ENCODE measurements at regions not wholly inside any gene's neighbourhood (a gene's known extent, or its start where the extent isn't known, plus 50 kb on each side); places are given as distances from the start of the nearest gene placed in this dataset.

DNA sequence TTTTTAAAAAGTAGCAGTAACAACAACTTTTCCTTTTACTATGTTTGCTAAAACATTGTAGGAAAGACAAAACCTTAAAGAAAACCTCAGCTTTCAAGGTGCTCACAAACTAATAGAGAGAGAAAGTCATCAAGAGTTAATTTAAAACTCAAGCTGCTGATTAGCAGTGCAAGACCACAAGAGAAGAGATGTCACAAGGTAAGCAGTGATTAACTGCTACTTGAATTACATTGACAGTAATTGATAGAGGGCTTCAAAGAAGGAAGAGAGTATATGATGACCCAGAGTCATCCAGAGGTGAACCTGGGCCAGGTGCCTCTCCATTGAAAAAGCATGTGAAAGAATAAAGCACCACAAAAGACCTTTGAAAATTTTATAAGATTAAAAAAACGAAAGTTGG is 939.6 kb upstream of the CNTNAP5 start:
- DNase-seq: no peak

- DNase-seq: no peak
These were observed 938.3 kb upstream of the CNTNAP5 start for GRCh38 chr2:123086613-123087385.

DNA sequence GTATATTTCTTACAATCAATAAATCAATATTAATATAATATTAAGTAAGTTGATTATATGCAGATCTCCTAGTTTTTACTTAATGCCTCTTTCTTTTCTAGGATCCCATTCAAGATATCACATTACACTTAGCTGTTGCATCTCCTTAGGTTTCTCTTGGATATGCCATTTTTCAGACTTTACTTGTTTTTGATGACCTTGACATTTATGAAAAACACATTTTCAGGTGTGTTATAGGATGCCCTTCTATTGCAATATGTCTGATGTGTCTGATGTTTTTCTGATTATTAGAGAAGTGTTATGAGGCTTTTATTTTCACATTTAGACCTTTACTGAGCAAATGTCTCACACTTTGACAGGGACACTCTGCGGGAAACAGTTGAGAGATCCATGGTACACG is 933.6 kb upstream of the CNTNAP5 start:
- no peak for DNase-seq

- no peak for DNase-seq
These were observed 931.9 kb upstream of the CNTNAP5 start for GRCh38 chr2:123093199-123093598.

DNA sequence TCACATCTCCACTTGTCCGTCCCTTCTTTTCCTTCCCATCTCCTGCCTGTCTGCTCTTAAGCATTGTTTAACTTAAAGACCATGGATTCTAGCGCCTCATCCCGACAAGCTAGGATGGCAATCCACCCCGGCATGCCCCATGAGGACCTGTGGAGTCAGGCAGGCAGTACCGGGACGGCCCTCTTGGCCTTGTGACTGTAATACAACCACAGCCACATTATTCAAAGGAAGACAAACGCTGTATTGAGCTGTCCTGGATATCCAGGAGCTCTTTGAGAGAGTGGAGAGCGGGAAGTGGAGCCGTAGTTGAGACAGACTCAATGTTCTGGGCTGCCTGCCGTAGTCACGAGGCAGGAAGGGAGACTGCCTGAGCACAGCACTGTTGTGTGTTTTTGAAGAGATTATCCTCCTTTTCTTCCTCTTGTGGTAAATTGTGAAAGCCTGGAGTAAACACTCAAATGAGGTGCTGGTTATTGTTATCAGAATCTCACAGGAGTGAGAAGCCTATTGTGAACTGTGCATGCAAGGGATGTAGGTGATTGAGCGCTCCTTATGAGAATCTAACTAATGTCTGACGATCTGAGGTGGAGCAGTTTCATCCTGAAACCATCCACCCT is 929.8 kb upstream of the CNTNAP5 start:
- no peak for DNase-seq

DNA sequence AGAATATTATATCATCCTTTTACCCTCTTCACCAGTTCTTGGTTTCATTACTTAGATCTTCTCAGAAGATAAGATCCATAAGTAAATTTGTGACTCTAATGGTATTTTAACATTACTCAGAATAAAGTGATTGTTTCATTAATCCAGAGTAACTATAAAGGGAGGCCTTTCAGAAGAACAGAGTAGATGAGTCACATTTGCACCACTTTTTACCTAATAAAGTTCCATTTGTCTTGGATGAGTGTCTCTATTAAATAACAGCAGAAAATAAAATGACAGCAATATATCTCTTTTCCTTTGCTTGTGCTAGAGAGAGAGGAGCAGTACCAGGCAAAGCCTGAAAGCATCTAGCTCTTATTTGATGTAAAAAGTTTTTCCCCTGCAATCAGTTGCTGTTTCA is 926.5 kb upstream of the CNTNAP5 start:
- DNase-seq: no peak

- no peak for DNase-seq
These were observed 923.7 kb upstream of the CNTNAP5 start for GRCh38 chr2:123101434-123101833.

DNA sequence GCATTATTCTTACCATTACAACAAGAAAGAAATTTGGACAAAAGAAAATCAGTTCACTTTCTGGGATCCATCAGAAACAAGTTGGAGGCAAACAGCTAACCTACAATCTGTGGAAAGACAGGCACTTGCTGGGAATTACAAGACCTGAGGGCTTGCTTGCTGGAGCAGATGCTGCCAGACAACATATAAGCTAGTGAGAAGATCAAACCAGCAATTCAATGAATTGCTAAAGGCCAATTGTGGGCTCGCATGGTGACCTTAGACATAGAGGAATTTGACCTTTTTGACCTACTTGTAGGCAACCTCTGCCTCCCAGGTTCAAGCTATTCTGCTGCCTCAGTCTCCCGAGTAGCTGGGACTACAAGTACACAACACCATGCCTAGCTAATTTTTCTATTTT is 921.2 kb upstream of the CNTNAP5 start:
- no peak for DNase-seq

GRCh38 chr2:123116595-123116994 is 908.5 kb upstream of the CNTNAP5 start:
- no peak for DNase-seq

GRCh38 chr2:123127236-123127635 is 897.9 kb upstream of the CNTNAP5 start:
- DNase-seq: no peak

- DNase-seq: no peak
These were observed 896.1 kb upstream of the CNTNAP5 start for GRCh38 chr2:123128951-123129350.

GRCh38 chr2:123136419-123136818 is 888.7 kb upstream of the CNTNAP5 start:
- DNase-seq: no peak

DNA sequence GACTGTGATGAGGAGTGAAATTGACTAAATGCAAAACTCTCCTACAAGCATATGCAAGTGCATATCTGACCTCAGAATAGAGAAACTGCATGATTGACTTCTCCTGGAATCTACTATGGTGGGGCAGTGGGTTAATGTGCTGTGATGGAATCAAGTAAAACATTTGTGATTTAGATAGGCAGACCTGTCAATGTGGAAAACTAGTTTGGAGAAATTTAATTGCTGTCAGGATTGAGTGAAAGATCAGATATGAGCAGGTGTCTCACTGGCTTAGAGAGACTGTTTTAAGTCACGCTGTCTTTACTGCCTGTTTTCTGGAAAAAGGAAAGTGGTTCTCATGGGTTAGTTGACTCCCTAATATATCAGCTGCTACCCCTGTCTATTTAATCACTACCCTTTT is 881.0 kb upstream of the CNTNAP5 start:
- no peak for DNase-seq

GRCh38 chr2:123153041-123153440 is 872.0 kb upstream of the CNTNAP5 start:
- DNase-seq: no peak

GRCh38 chr2:123154195-123154594 is 870.9 kb upstream of the CNTNAP5 start:
- DNase-seq: no peak

GRCh38 chr2:123157016-123157415 is 868.1 kb upstream of the CNTNAP5 start:
- no peak for DNase-seq

DNA sequence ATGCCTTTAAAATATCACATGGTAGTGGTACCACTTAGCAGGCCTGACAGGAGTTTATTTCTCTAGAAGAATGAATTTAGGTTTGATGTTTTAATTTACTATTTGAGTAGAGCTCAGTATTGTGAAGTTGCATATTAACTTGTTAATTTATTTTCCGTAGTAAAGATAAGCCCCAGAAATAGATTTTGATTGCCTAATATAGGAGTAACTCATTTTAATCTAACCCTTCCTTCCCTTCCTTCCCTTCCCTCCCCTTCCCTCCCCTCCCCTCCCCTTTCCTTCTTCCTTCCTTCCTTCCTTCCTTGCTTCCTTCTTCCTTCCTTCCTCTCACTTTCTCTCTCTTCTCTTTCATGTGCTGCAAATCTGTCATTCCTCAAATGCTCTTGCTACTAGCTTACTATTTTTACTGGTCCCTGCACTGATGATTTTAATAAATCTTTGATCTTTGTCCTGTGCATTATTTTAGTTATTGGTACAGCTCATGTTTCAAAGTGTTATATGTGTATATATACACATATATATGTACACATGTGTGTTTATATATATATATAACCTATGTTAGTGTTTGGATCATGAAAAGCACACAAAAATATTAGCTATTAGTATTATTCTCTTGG is 862.6 kb upstream of the CNTNAP5 start:
- DNase-seq: no peak

DNA sequence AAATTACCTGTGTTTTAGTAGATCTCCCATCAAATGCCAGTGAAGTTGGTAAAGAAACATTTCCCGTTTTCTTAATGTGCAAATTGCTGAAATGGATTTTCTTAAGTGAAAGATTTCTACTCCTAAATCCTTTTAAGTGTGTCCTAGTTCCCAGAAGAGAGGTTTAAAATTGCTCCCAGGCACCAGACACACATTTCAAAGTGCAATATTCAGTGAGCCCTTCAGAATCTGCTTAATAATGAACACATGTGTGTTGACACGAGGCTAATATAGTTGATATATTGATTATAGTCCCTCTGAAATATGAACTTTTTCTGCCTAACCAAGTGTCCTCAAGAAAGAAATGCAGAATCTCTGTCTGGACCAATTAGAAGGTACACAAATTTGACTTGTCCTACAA is 861.7 kb upstream of the CNTNAP5 start:
- no peak for DNase-seq

- no peak for DNase-seq
These were observed 860.9 kb upstream of the CNTNAP5 start for GRCh38 chr2:123164216-123164615.

GRCh38 chr2:123165616-123166015 is 859.5 kb upstream of the CNTNAP5 start:
- DNase-seq: no peak

DNA sequence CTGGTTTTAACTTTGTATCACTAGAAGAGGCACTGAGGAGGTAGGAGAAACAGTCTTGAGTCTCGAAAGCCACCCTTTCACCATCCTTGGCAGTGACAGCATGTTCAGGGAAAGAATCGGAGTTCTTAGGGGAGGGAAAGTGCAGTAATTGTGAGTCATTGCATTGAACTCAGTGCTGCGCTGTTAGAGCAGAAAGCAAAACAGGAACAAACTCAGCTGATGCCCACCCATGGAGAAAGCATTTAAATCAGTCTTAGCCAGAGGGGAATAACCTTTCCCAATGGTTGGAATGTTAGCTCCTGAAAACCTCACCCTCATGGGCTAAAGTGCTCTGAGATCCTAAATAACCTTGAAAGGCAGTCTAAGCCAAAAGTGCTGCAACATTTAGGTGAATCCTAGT is 845.6 kb upstream of the CNTNAP5 start:
- no peak for DNase-seq

DNA sequence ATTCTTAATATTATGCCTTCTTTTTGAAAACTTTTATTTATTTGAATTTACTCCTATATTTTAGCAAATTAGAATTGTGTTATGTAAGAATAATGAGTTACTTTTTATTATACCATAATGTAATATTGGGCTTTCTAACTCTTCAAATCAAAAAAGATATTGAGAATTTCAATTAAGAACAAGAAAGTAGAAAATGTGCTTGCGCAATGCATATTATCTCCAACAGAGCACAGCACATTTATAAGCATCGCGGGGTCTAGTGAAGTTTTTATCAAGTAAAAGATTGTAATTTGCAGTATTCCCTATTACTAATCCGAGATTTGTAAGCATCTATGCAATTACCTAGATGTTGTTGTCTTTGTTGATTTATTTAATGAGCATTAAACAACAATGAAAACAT is 829.1 kb upstream of the CNTNAP5 start:
- DNase-seq: no peak

DNA sequence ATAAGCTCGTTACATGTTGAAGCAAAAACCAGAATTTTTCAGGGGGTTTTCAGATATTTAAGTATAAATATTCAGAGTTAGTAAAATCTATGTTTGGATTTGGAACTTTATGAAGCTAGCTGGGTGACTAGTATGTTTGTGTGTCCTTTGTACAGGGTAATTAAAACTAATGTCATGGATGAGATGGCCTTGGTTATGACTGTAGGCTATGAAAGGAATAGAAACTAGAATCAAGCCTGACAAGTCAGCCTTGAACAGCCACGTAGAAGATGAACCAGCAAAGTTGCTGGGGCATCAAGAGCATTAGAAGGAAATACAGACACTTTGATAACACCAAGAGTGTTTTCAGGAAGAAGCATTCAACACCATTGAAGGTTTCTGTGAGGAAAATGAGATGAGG is 825.1 kb upstream of the CNTNAP5 start:
- no peak for DNase-seq

- no peak for DNase-seq
These were observed 817.8 kb upstream of the CNTNAP5 start for GRCh38 chr2:123207245-123207644.

All from activated CD4-positive, alpha-beta T cell treated with anti-CD3 and anti-CD28 coated beads, Interleukin-2, amount 50 U/mL, for 48 hours (primary cell).